Fibroblast of skin of scalp (primary cell): ENCODE measurements at regions not wholly inside any gene's neighbourhood (a gene's known extent, or its start where the extent isn't known, plus 50 kb on each side); places are given as distances from the start of the nearest gene placed in this dataset.

Experiments
- DNase-seq: peaks from one replicate; pipeline ENCODE4 v3.0.0-alpha.2; 2013

DNA sequence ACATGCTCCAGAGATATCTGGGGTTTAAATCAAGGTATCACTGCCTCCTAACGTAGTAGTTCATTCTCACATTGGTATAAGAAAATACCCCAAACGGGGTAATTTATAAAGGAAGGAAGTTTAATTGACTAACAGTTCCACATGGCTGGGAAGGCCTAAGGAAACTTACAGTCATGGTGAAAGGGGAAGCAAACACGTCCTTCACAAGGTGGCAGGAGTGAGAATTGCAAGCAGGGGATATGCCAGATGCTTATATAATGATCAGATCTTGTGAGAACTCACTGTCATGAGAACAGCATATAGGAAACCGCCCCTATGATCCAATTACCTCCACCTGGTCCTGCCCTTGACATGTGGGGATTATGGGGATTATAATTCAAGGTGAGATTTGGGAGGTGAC is 1280.2 kb upstream of the C9orf72 start:
- DNase-seq, result no peak

GRCh38 chr9:28866951-28867350 is 1293.7 kb upstream of the C9orf72 start:
- DNase-seq, result no peak

- no peak for DNase-seq
Observed at GRCh38 chr9:28868228-28868990, 1295.1 kb upstream of the C9orf72 start.

DNA sequence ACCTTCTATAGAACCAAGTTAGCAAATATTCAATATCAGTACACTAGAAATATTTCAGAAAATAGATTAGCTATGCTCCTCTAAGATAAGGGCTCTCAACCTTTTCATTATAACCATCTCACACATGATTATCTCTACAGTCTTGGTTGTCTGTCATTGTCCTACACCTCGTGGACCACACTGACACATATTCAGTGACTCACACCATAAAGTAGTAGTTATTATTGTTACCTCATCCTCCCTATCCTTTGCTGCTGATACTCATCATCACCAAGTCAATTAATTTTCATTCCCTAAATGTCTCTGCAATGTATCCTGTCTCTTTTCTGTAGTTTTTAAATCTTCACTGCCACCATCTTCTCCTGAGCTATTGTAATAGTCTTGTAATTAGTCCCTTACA is 1309.2 kb upstream of the C9orf72 start:
- DNase-seq, result no peak

GRCh38 chr9:28883234-28883633 is 1310.0 kb upstream of the C9orf72 start:
- DNase-seq, result no peak

DNA sequence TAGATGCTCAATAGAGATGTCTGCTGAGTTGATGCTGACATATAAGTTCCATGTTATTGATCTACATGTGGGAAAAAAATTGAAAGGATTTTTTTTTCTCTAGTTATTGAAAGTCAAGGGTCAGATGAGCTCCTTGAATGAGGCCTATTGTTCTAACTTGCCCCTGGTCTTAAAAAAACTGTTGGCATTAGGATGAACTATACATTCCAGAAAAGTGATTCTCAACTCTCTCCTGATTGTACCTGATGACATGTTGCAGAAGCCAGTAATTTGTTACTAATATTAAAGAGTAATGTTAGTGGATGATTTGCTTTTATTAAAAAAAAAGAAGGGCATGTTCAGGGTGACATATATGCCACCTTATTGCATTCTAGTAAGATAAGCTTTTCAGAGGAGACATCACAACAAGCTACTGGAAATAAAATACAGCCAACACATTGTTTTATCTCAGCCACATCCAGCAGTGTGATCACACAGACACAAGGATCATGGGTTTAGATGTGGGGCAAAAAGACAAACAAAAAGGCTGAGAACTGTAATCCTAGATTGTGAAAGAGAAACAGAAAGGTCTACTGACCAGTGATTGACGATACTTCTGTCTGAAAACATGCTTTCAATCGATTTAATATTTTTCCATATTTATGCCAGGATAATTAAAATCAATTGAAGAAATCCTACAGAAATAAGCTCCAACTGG is 1314.1 kb upstream of the C9orf72 start:
- DNase-seq, result no peak

DNA sequence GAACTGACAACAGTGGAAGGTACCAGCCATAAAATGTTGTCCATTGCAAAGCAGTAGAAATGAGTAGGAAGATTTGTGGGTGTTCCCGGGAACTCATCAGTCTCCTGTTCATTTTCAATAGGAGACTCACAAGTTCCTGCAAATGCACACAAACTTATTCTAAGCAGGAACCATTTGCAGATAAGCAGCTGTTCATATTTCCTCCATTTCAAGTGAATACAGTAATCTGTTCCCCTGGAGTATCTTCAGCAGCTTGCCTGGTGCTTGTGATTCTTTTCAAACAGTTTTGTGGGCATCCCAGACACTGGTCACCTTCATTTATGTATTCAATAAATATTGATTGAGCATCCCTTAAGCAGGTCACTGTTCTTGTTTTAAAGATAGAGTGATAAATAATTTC is 1315.5 kb upstream of the C9orf72 start:
- no peak for DNase-seq

DNA sequence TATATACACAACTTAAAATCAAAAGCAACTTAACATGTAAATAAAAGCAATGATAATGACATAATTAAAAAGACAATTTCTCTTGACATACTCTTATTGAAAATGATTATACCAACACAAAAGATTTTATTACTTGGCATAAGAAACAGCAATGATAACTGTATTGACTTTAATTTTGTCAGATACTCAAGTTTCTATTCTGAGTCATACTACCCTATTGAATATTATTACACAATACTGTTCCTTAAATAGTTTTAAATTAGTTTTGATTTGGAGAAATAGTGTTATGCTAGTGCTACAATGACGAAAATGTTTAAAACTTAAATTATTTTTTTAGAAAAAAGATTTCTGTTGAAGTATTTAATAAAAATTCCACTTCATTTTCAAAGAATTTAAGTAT is 1319.3 kb upstream of the C9orf72 start:
- no peak for DNase-seq

GRCh38 chr9:28899267-28899666 is 1326.0 kb upstream of the C9orf72 start:
- DNase-seq, result no peak

- DNase-seq, result no peak
Observed at GRCh38 chr9:28899926-28900325, 1326.6 kb upstream of the C9orf72 start.

DNA sequence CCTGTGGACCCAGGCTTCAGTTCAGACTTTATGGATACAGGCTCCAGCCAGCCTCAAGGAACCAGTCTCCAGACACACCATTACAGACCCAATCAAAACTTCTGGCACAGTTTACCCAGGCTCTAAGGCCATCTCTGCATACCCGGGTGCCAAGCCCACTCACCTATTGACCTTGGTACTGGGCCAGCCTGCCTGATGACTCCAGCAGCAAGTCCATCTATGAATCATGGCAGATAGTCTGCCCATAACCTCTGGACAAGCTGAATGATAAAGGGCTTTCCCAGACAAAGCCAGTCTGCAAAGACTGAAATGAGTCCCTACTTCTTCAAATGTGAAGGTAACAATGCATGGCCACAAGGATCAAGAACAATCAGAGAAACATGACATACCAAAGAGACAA is 1327.1 kb upstream of the C9orf72 start:
- DNase-seq, result no peak

DNA sequence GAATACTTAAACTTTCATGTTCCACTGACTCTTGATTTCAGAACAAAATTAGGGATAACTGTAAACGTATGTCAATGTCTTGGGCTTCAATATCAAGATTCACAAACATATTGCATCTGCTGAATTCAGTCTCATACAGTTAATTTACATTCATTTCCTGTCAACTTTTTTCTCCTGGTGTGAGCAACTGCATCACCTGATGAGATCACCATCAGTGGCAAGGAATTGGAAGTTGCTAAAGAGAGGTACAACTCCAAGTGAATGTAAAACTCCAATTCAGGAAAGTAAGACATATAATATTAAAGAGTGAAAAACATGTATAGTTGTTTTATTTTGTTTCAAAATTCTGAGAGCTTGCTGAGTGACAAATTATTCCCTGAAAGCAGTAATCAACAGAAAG is 1336.2 kb upstream of the C9orf72 start:
- DNase-seq, result no peak

GRCh38 chr9:28912621-28913020 is 1339.3 kb upstream of the C9orf72 start:
- no peak for DNase-seq

GRCh38 chr9:28915202-28915930 is 1342.1 kb upstream of the C9orf72 start:
- no peak for DNase-seq

DNA sequence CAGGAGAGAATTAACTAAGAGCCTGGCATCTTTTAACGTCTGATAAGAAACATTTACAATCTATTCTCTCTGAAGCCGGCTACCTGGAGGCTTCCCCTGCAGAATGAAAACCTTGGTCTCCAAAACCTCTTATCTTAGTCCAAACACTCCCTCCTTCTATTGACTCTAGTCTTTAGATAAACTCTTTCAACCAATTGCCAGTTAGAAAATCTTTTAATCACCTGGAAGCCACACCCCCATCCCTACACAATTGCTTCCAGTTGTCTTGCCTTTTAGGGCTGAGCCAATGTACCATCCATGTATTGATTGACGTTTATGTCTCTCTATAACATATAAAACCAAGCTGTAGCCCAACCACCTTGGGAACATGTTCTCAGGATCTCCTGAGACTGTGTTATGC is 1343.1 kb upstream of the C9orf72 start:
- DNase-seq, result no peak

GRCh38 chr9:28921857-28922500 is 1348.7 kb upstream of the C9orf72 start:
- no peak for DNase-seq

DNA sequence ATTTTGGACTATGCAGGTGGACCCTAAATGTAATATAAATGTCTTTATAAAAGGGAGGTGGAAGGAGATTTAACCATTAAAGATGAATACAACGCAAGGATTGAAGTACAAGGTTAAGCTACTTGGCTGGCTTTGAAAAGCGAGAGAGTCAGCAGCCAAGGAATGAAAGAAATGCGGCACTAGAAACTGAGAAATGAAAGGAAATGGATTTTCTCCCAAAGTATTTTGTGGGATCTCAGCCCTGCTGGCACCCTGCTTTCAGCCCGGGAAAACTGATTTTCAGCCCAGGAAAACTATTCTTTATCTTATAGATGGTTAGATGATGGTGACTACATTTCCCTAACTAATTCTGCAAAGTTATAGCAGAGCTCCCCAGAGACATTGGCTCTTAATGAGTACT is 1349.6 kb upstream of the C9orf72 start:
- DNase-seq, result no peak

DNA sequence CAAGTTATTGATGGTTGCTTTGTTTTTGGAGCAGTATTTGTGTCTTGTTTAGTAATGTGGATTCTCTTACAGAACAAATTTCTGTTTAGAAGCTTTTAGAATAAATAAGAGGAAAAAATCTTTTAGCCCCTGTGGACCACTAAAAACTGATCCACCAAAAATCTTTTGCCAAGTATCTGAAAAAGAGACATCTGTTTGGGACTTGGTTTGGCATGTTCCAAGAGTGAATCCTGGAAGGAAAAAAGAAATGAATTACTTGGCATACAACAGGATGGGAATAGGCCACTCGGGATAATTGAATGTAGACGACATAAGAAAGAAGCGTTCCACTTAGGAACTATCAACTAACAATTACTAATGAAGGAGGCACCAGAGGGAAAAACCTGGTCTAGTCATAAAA is 1350.1 kb upstream of the C9orf72 start:
- no peak for DNase-seq

- no peak for DNase-seq
Observed at GRCh38 chr9:28925157-28925556, 1351.9 kb upstream of the C9orf72 start.

DNA sequence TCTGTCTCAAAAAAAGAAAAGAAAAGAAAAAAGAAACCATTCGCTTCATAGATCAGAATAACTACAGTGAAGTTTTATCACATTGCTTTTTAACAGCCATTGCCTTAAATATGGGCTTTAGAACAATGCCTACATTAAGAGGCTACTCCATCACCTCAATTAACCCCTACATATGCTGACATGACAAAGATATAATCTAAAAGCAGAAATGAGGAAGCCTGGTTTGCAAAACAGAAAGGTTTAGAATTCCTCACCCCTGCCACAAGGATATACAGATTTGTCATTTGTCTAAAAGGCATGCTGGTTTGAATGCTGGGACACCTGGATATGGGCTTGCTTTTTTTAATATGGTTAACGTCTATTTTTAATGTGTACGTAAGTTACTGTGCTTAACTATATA is 1353.0 kb upstream of the C9orf72 start:
- no peak for DNase-seq

- no peak for DNase-seq
Observed at GRCh38 chr9:28927691-28928090, 1354.4 kb upstream of the C9orf72 start.

GRCh38 chr9:28929433-28929832 is 1356.2 kb upstream of the C9orf72 start:
- no peak for DNase-seq

DNA sequence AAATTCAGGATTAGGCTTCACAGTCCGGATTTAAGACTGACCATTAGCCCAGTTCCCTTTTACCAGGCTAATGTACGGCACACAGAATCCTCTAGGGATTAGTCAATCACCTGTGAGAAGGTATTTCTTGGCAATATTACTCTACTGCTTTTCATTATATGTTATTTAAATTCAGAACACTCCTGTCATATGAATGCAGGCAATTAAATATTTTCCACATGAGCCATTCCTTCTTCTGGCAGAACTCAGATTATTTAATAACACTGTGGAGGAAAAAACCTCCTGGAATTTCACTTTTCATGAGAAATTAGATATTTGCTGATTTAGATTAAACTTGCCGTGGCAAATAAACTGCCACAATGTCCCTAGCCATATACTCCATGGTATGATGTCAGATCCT is 1357.5 kb upstream of the C9orf72 start:
- no peak for DNase-seq
